ENCODE measurements at regions not wholly inside any gene's neighbourhood (a gene's known extent, or its start where the extent isn't known, plus 50 kb on each side); places are given as distances from the start of the nearest gene placed in this dataset.

DNA sequence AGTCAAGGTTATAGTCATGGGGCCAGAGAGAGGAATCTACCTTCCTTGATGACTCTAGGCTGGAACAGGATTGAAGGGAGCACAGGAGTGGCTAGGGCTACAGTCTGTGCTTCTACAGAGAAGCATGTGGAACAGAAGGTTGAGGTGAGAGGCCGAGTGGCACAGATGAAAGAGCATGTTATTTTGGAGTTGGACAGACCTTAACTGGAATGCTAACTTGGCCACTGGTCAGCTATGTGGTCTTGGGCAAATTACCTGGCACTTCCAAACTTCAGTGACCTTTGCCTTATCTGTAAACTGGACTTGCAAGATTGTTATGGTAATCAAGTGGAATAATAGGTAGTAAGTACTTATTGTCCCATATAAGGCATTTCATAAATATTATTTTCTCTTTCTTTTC lies 252.7 kb downstream of the KCNRG start:
- Histone ChIP-seq H3K9me3 (ENCODE audit: control insufficient read depth, insufficient read depth, low read length) (no peaks in the 10 kb centered on the region), H2BK20ac (ENCODE audit: low read depth, low read length) (no peak overlapping the region), H2BK120ac (ENCODE audit: low read depth, low read length) (no peak overlapping the region), H4K8ac (ENCODE audit: low read depth in 2 of 2, low read length in 2 of 2) (no peak overlapping the region), H4K20me1 (ENCODE audit: insufficient read depth, low read length) (no peaks in the 10 kb centered on the region), H3K18ac (ENCODE audit: low read depth, low read length) (no peak overlapping the region), H2AFZ (replicated peaks; ENCODE audit: low read length, poor library complexity) (no peak overlapping the region), H3K9ac (ENCODE audit: low read depth, low read length) (no peak overlapping the region), H3K56ac (ENCODE audit: extremely low read depth, insufficient read depth, low read length) (no peak overlapping the region), H4K5ac (ENCODE audit: low read depth, low read length) (no peak overlapping the region), H2BK5ac (ENCODE audit: low read depth, low read length, poor library complexity, severe bottlenecking) (no peak overlapping the region), H3K36me3 (ENCODE audit: control insufficient read depth, insufficient read depth, low read length) (no peaks in the 10 kb centered on the region), H2BK15ac (ENCODE audit: low read depth, low read length) (no peak overlapping the region), H3K27me3 (ENCODE audit: control insufficient read depth, insufficient read depth, low read length) (peaks cover 6% of the 10 kb centered on the region; the same call in 1 of the 2 replicates), H4K91ac (ENCODE audit: insufficient read depth, low read depth, low read length) (no peak overlapping the region), H2AK9ac (replicated peaks; ENCODE audit: low read depth, low read length, poor library complexity) (no peak overlapping the region), H3K27ac (ENCODE audit: insufficient read depth, low read length) (no peak overlapping the region), H2AK5ac (ENCODE audit: low read depth, low read length) (no peak overlapping the region), H3K4me3 (ENCODE audit: insufficient read depth, low read depth, low read length) (no peak overlapping the region), H3K9me1 (ENCODE audit: insufficient read depth, low read length) (no peaks in the 10 kb centered on the region), H3K4ac (ENCODE audit: low read depth, low read length) (no peak overlapping the region), H3K4me1 (ENCODE audit: control insufficient read depth, insufficient read depth, low read length) (no peaks in the 10 kb centered on the region), H3K14ac (replicated peaks; ENCODE audit: low read depth, low read length) (no peak overlapping the region), H3K79me1 (ENCODE audit: low read depth in 1 of 2, low read length in 2 of 2) (no peaks in the 10 kb centered on the region), H3K4me2 (ENCODE audit: low read depth, low read length) (no peak overlapping the region), H3K23ac (ENCODE audit: low read depth, low read length) (no peak overlapping the region)
- no peak for ATAC-seq (ENCODE audit: low read depth)
- intact Hi-C loops (cut with micrococcal nuclease) (no loop called here), in situ Hi-C loops (cut with MboI; ENCODE audit: low sequenced_read_pairs) (no loop called here), dilution Hi-C loops (cut with HindIII; ENCODE audit: low sequenced_read_pairs, unreplicated experiment) (no loop called here)
- ChIA-PET CTCF (no interaction called here), POLR2A (ENCODE audit: unreplicated experiment) (no interaction called here)
- WGBS, 2 experiments (ENCODE audit: extremely low coverage in 2 of 2, insufficient read length in 1 of 2) = 100% methylated on average over 1 of the region's 1 CpG; no CpG with 5 or more reads in 1 of the 2 experiments
- DNase-seq = no peak
- TF ChIP-seq MAFK (IDR thresholded peaks at IDR 0.05; ENCODE audit: low read depth, low read length) (no peak), POLR2A (IDR thresholded peaks at IDR 0.05; ENCODE audit: low read depth, low read length) (no peak), RCOR1 (IDR thresholded peaks at IDR 0.05; ENCODE audit: insufficient replicate concordance, low read length) (no peak), CEBPB (IDR thresholded peaks at IDR 0.05; ENCODE audit: low read depth, low read length) (no peak), SMC3 (IDR thresholded peaks at IDR 0.05; ENCODE audit: low read depth, low read length) (no peak), MXI1 (IDR thresholded peaks at IDR 0.05; ENCODE audit: borderline replicate concordance, low read depth, low read length) (no peak), FOS (IDR thresholded peaks at IDR 0.05; ENCODE audit: low read depth, low read length) (no peak), RAD21 (IDR thresholded peaks at IDR 0.05; ENCODE audit: low read length) (no peak)
- TF ChIP-seq, protein P1, sequence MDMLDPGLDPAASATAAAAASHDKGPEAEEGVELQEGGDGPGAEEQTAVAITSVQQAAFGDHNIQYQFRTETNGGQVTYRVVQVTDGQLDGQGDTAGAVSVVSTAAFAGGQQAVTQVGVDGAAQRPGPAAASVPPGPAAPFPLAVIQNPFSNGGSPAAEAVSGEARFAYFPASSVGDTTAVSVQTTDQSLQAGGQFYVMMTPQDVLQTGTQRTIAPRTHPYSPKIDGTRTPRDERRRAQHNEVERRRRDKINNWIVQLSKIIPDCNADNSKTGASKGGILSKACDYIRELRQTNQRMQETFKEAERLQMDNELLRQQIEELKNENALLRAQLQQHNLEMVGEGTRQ (IDR thresholded peaks at IDR 0.05; ENCODE audit: low read depth, low read length) = no peak
- TF ChIP-seq, protein P2, sequence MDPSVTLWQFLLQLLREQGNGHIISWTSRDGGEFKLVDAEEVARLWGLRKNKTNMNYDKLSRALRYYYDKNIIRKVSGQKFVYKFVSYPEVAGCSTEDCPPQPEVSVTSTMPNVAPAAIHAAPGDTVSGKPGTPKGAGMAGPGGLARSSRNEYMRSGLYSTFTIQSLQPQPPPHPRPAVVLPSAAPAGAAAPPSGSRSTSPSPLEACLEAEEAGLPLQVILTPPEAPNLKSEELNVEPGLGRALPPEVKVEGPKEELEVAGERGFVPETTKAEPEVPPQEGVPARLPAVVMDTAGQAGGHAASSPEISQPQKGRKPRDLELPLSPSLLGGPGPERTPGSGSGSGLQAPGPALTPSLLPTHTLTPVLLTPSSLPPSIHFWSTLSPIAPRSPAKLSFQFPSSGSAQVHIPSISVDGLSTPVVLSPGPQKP (IDR thresholded peaks at IDR 0.05; ENCODE audit: borderline replicate concordance, low read depth, low read length) = no peak
- BruUV-seq (replicated peaks) = no TSS peak
